ENCODE measurements at regions not wholly inside any gene's neighbourhood (a gene's known extent, or its start where the extent isn't known, plus 50 kb on each side); places are given as distances from the start of the nearest gene placed in this dataset.

DNA sequence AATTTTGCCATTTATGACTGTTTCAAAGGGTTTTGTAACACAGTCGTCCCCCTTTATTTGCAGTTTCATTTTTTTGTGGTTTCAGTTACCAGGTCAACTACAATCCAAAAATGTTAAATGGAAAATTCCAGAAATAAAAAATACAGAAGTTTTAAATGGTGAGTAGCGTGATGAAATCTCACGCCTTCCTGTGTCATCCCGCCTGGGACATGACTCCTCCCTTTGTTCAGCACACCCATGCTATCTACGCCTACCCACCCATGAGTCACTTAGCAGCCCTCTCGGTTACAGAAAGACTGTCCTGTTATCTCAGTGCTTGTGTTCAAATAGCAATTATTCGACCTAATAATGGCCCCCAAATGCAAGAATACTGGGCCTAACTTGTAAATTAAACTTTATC, 765.3 kb upstream of the ADAMTS16 start:
- H3K4me3 Mint-ChIP-seq, result no peak overlapping the region
- no peaks in the 10 kb centered on the region for H3K36me3 Mint-ChIP-seq (ENCODE audit: low read depth)
- intact Hi-C loops (cut with micrococcal nuclease), result no loop called here
- ChIA-PET POLR2A (no interaction called here), CTCF (no interaction called here)
- DNase-seq (no peak), ATAC-seq (no peak)
- H3K27ac Mint-ChIP-seq, result no peak overlapping the region
- no peak for TF ChIP-seq CTCF (IDR thresholded peaks at IDR 0.05)
- peaks cover 1% of the 10 kb centered on the region for H3K27me3 Mint-ChIP-seq
- no peaks in the 10 kb centered on the region for H3K4me1 Mint-ChIP-seq (ENCODE audit: low read depth)
- H3K9me3 Mint-ChIP-seq, result peaks cover 10% of the 10 kb centered on the region

DNA sequence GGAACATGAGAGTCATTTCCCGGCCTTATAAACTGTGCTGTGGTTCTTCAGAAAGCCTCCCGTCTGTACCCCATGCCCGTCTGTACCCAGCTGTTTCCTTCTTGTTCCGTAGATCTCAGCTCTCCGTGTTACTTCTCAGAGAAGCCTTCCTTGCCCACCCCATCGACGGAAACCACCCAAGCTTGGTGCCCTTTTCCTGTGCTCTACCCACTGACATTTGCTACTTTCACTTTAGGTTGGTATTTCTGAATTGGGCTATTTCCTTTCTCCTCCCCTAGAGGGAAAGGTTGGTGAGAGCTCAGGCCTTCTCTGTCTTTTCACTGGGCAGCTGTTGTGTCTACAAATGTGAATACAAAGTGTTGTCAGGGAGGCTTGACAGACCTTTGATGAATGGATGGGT, 764.5 kb upstream of the ADAMTS16 start:
- intact Hi-C loops (cut with micrococcal nuclease), result no loop called here
- no peak for TF ChIP-seq CTCF (IDR thresholded peaks at IDR 0.05)
- H3K27ac Mint-ChIP-seq, result no peak overlapping the region
- no peak for DNase-seq
- peaks cover 1% of the 10 kb centered on the region for H3K27me3 Mint-ChIP-seq
- no peak overlapping the region for H3K4me3 Mint-ChIP-seq
- no peaks in the 10 kb centered on the region for H3K36me3 Mint-ChIP-seq (ENCODE audit: low read depth)
- ChIA-PET POLR2A (no interaction called here), CTCF (no interaction called here)
- ATAC-seq, result no peak
- H3K4me1 Mint-ChIP-seq (ENCODE audit: low read depth), result no peaks in the 10 kb centered on the region
- peaks cover 10% of the 10 kb centered on the region for H3K9me3 Mint-ChIP-seq

DNA sequence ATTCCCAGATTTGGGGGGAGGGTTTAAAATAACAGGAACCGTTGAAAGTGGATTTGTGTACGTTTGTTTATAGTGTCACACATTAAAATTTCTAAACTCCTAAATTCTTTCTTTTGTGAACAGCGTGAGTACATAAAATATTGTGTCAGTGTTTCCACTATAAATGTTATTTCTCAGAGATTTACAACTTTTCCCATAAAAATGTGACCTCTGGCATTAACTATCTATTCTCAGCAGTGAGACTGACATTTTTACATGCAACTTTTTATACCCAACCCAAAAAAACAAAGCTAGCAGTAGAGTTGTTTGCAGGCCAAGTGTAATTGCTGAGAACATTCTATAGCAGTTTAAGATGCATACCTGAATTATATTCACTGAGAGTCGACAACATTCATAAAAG, 757.0 kb upstream of the ADAMTS16 start:
- H3K27ac Mint-ChIP-seq, result no peak overlapping the region
- H3K4me1 Mint-ChIP-seq (ENCODE audit: low read depth), result no peaks in the 10 kb centered on the region
- no peak for TF ChIP-seq CTCF (IDR thresholded peaks at IDR 0.05)
- no peak for DNase-seq
- ChIA-PET POLR2A (no interaction called here), CTCF (no interaction called here)
- no peak overlapping the region for H3K4me3 Mint-ChIP-seq
- no peak for ATAC-seq
- peaks cover 1% of the 10 kb centered on the region for H3K27me3 Mint-ChIP-seq
- no peaks in the 10 kb centered on the region for H3K36me3 Mint-ChIP-seq (ENCODE audit: low read depth)
- H3K9me3 Mint-ChIP-seq, result peaks cover 4% of the 10 kb centered on the region
- intact Hi-C loops (cut with micrococcal nuclease), result no loop called here

GRCh38 chr5:4383518-4384198, 756.5 kb upstream of the ADAMTS16 start:
- H3K4me1 Mint-ChIP-seq (ENCODE audit: low read depth), result no peaks in the 10 kb centered on the region
- DNase-seq, result no peak
- peaks cover 1% of the 10 kb centered on the region for H3K27me3 Mint-ChIP-seq
- H3K36me3 Mint-ChIP-seq (ENCODE audit: low read depth), result no peaks in the 10 kb centered on the region
- ChIA-PET CTCF (no interaction called here), POLR2A (no interaction called here)
- peaks cover 4% of the 10 kb centered on the region for H3K9me3 Mint-ChIP-seq
- H3K4me3 Mint-ChIP-seq, result no peak overlapping the region
- no peak overlapping the region for H3K27ac Mint-ChIP-seq
- intact Hi-C loops (cut with micrococcal nuclease), result no loop called here
- no peak for TF ChIP-seq CTCF (IDR thresholded peaks at IDR 0.05)
- ATAC-seq, result no peak

DNA sequence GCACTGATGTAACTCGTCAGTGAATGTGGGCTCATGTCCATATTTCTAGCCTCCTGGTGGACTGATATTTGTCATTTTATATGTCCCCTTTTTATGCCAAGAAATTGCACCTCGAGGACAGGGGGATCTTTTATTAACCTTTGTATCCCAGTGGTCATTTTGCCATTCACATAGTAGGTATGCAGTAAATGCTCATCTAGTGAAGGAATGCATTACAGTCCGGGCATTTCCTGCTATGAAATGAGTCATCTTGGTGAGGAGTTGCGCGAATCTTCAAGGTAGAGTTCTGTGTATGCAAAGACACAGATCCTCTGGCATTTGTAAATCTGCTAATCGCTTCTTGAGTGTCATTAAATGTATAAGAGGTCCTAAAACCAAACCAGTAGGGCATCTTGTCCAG, 755.5 kb upstream of the ADAMTS16 start:
- H3K27ac Mint-ChIP-seq, result no peak overlapping the region
- DNase-seq (no peak), ATAC-seq (no peak)
- ChIA-PET POLR2A (no interaction called here), CTCF (no interaction called here)
- H3K4me3 Mint-ChIP-seq, result no peak overlapping the region
- no peak for TF ChIP-seq CTCF (IDR thresholded peaks at IDR 0.05)
- intact Hi-C loops (cut with micrococcal nuclease), result no loop called here
- H3K36me3 Mint-ChIP-seq (ENCODE audit: low read depth), result no peaks in the 10 kb centered on the region
- no peaks in the 10 kb centered on the region for H3K27me3 Mint-ChIP-seq
- H3K4me1 Mint-ChIP-seq (ENCODE audit: low read depth), result no peaks in the 10 kb centered on the region
- H3K9me3 Mint-ChIP-seq, result peaks cover 2% of the 10 kb centered on the region
